GM21576 (cell line): ENCODE measurements at regions not wholly inside any gene's neighbourhood (a gene's known extent, or its start where the extent isn't known, plus 50 kb on each side); places are given as distances from the start of the nearest gene placed in this dataset.

ENCODE experiments used
- ATAC-seq: cut with Tn5 transposase; IDR thresholded peaks from one replicate; pipeline ENCODE4 v1.9.1; 2021; ENCODE audit warnings: mild to moderate bottlenecking, moderate library complexity; ENCODE audit not compliant: unreplicated experiment

DNA sequence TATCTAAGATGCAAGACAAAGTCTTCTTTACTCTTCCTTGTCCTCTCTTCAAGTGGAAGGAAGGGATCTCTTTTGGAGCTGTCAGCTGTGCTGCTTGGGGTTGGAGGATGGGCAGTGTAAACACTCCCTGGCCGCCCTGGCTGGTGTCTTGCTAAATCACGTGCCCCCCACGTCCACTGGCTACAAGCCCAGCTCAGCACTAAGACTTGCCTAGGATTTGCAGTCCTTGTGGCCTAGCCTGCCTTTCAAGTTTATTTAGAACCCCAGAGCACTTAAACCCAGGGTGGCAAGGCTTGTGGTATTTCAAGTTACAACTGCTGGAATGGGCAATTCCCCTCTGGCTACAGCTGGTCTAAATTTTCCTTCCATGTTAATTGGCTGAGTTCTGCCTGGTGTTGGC is 272.4 kb upstream of the MYO3A start:
- ATAC-seq = no peak

DNA sequence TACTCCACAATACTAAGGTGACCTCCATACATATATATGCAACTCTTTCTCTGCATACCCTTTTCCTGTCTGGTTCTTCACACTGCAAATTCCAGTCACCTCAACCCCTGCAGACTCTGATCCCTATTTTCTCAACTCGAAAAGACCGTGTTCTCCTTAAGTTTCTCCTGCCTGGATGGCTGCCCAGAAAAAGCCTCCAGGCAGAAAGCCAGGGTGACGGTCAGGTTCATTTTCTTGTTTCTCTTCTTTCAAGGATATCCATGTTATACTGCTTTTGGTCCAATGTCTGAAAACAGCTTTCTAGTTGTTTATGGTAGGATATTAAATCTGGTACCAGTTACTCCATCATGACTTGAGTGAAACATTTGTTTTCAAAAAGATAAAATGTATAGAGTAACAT is 267.8 kb upstream of the MYO3A start:
- ATAC-seq = no peak

DNA sequence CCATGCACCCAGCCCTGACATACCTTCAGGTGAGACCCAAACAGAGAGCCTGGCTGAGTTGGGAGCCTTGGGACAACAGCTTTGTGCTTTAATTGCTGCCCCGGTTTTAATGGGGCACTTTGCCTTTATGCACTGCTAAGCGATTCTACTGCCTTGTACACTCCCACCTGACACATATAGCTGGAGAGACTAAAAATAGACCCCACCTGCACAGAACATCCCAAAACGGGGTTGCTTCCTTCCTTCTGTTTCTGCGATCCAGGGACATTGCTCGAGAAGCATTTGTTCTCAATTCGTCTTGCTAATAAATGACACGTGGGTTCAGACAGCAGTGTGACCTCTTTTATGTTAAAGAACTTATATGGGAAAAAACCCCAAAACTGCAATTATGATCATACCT is 258.8 kb upstream of the MYO3A start:
- no peak for ATAC-seq

DNA sequence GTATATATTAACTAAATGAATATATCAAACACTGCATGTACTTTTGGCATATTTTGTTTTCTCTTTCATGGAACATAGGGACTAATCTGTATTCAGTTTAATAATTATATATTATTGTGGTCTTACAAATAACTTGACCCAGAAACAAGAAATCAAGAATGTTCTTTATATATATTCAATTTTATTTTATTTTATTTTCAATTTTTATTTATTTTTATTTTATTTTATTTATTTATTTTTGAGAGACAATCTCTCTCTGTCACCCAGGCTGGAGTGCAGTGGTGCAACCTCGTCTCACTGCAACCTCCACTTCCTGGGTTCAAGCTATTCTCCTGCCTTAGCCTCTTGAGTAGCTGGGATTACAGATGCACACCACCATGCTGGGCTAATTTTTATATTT is 258.4 kb upstream of the MYO3A start:
- ATAC-seq = no peak

DNA sequence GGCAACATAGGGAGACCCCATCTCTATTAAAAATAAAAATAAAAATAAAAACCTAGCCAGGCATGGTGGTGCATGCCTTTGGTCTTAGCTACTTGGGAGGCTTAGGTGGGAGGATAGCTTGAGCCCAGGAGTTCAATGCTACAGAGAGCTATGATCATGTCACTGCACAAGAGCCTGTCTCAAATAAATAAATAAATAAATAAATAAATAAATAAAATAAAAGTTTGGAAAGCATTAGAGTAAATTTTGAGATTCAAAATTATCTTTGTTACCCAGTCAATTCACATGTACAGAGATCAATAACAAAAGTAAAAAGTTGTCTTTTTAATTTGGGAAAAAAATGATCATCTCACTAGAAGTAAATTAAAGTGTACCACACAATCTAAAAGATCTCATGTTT is 255.8 kb upstream of the MYO3A start:
- no peak for ATAC-seq

DNA sequence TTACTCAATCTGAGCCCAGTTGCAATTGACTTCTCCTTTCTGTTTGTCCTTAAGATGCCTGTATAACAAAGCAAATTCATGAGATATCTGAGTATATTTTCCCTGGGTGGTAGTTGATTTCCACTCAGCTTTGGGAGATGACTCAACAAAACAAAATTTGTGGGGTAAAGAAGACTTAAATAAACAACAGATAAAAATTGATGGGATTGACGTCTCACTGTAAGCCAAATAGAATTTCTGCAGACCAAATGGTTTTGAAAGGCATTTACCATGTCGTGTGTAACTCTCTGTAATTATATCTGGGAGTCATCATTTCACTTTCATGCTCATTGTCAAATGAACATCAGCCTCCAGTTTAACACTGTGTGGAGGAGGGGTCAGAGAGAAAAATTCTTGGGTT is 255.4 kb upstream of the MYO3A start:
- no peak for ATAC-seq

DNA sequence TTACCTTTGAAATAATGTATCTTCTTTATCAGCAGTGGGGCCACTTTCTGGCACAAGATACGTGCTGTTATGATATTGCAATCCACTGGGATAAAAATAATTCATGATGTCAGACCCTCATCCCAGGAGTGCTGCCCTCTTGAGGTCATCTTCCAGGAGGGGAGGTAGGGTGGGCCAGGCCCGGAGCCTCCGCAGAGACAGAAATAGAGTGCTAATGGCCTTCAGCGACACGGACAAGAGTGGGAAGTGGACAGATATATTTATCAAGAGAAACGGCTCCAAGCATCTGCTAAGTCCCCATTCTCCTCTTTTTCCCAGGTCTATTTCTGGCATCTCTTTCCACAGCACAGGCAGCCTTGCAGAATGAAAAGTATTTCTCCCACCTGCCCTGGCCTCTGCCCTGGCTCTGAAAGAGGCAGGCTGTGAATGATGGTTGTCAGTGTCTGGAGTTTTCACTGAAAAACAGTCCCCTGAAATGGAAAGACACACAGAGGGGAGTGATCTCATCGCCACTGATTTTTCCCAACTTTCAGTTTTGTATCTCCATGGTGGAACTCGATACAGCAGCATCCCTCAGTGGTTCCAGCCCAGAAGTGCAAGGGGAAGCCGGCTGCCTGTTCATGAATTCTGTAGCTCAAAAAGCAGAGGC is 251.7 kb upstream of the MYO3A start:
- ATAC-seq = no peak

DNA sequence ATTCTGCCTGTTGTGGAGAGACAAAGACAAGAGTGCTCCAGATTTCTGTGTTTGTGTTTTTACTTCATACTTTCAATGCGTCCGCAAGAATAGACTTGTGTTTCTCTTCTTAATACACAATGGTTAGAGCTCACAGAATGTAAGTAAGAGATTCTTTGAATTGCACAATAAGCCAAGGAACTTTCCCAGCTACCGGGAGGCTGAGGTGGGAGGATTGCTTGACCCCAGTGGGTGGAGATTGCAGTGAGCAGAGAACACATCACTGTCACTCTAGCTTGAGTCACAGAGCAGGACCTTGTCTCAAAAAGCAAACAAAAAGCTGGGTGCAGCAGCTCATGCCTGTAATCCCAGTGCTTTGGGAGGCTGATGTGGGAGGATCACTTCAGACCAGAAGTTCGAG is 250.7 kb upstream of the MYO3A start:
- ATAC-seq = no peak

DNA sequence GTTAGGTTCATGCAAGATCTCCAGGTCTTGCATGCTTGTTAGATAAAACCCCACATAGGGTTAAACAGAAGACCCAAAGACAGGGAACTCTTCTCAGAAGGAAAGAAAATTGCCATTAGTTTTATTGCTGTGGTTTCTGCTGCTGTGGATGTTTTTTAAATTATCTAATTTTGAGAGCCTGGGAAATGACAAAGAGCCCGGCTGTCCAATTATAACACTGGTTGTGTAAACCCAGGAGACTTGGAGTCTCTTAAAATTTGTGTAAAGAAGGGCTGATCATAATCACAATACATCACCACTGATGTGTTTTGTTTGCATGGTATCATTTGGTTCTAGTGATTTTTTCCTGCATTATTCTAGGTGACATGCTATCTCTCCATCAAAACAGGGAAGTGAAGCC is 246.5 kb upstream of the MYO3A start:
- no peak for ATAC-seq

DNA sequence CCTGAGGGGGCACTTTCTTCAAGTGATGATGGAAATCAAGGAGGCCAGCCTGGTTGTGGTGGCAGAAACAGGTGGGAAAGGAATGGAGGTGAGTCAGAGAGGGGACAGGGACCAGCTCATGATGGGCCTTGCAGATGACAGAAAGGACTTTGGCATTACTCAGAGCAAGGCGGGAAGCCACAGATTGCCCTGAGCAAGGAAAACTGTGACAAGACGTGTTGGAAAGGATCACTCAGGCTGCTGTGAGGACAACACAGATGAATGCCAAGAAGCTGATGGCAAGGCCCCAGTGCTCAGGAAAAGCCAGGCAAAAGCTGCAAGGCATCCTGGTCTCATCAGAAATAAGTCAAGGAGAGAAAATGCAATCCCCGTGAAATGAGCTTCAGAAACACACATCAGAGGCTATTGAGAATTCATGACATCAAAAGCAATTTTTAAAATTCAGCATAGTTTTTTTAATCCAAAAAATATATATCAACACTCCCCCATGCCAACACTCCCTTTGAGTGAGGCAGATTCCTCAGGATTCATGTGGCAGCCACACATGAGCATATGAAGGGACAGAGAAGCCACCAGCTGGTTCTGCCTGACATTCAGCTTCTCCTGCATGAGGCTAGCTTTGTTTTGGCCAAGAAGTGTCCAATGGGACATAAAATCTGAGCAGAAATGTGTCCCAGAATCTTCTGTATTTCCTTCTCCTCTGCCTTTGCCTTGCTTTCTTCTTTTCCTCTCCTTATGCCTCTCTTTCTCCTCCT is 244.5 kb upstream of the MYO3A start:
- ATAC-seq = no peak

DNA sequence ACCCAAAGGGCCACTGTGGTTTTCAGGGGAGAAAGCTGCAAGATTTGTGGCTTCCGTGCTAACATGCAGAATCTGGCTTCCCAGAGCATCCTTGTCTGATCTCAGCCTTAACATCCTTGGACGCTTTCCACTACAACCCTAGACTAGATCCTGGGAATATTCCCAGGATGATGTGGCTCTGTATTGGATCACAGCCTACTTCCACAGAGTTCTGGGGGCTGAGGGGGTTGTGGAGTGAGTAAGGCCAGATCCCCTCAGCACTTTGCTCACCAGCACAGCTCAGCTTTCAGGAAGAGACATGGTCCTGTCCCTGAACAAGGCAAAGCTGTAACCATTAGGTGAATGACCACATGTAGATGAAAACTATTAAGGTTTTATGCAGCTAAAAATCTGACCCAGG is 241.3 kb upstream of the MYO3A start:
- ATAC-seq = no peak

DNA sequence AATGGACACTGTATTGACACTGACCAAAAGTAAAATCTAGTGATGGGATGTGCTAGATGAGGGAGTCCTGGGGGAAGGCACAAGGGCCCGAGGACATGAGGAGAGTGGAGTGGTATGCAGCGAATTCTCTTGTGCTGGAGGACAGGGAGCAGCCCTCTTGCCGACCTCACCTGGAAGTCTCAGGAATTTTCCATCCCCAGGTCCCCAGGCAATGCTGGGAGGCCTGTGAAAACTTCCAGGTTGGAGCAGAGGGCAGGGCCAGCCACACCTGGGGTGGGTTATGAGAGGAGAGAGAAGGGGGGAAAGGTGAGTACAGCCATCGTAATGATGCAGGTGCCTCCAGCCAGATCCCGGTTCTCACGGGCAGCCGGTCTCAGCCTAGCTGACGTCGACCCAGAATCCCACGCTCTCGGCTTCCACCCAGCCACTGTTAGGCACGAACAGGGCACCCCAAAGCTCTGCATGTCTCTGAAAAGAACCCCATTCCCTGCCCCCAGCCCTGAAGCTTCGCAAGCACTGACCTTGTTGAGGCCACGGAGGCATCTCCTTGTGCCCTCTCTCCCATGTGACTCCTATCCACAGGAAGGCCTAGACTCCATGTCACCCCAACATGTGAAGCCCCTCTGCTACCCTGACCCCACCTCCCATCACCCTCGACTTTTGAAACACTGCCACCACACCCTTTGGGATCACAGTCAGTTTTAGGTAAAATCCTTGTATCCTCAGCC is 239.7 kb upstream of the MYO3A start:
- no peak for ATAC-seq

DNA sequence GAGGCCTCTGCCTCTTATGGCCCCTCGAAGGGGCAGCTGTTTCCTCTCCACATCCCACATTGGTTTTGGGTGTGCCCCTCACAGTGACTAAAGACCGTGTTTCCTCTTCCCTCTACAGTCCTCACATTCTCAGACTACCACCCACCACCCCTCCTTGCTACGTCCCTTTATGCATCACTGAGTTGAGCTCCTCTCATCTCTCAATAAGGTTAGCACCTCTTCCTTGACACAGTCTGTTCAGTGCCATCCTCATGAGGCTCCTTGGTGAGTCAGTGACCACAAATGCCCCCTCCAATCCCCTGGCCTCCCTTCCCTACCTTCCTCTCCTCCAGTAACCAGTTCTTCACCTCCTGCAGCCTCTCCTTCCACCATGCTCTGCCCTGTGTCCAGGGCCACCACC is 239.1 kb upstream of the MYO3A start:
- no peak for ATAC-seq

DNA sequence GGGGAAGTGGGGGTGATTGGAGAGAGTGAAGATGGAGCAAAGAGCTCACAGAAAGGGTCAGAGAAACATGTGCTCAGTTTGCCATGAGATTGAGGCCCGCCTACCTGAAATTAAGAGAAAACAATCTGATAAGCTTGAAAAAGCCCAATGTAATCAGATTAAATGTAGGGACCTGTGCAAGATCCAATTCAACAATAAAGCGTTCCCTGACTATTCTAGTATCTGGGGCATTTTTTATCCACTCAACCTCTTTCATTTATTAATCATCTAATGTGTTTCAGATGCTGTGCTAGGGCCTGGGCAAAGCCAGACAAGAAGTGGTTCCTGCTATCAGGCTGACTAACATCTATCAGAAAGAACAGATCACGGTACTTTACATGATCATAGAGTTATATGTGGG is 238.4 kb upstream of the MYO3A start:
- no peak for ATAC-seq

DNA sequence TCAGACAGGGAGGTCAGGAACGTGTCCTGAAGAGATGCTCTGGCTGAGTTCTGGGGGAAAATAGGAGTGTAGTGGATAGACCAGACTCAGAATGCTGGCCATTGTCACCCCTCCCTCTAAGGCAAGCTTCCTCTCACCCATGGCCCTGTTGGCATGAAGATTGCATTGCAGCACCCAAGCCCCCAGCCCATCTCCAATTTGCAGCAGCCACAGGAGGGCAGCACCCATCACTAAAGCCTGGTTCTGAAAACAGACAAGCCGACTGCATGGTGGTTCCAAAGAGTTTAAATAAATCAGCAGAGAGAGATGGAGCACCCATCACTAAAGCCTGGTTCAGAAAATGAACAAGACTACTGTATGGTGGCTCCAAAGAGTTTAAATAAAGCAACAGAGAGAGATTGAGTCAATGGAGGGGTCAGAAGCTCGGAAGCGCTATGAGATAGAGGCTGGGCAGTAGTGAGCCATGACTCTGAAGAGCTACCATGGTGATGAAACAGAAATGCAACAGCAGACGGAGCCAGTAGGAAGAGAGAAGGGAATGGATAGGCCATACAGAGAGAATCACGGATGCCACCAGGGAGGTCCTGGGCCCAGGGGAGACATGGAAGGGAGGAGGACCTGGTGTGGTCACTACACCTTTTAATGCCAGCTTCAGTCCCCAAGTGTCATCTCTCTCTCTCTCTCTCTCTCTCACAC is 237.9 kb upstream of the MYO3A start:
- ATAC-seq = no peak

DNA sequence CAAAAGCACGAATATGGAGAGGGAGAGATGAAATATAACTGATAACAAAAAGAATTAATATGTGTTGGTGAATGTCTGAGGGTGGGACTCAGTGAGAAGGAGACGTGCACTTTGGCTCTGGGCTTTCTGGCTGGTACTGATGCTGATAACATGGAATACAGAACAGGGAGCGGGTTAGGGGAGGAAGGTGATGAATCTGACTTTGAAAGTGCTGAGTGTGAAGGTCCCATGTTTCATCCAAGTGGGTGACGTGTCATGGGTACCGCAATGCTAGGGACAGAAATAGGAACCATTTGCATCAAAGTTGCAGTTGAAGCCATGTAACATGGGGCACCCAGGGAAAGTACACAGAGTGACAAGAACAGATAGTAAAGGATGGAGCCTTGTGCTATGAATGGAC is 236.6 kb upstream of the MYO3A start:
- no peak for ATAC-seq

DNA sequence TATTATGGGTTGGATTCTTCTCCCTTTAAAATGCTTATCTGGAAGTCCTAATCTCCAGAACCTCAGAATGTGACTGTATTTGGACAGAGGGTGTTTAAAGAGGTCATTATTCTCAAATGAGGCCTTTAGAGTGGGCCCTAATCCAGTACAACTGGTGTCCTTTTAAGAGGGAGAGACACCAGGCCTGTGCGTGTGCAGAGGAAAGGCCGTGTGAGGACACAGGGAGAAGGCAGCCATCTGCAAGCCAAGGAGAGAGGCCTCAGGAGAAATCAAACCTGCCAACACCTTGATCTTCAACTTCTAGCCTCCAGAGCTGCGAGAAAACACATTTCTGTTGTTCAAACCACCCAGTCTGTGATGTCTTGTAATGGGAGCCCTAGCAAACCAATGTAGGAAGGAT is 235.4 kb upstream of the MYO3A start:
- ATAC-seq = no peak

DNA sequence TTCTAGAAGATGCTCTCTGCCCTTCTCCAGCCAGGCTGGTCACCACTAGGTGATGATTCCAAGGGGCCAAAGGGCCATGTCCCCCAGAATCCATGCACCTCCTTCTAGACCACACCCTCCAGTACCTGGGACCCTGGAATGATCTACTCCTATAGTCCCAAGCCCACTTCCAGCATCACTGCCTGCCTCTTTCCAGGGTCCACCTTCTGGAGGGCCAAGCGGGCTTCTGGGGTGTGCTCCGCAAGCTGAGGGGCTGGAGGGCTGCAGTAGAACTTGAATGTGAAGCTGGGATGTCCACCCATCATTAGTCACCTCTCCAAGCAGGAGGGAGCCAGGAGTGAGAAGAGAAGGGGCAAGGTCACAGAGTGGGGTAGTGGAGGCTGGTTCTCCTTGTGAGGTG is 234.4 kb upstream of the MYO3A start:
- ATAC-seq = no peak

DNA sequence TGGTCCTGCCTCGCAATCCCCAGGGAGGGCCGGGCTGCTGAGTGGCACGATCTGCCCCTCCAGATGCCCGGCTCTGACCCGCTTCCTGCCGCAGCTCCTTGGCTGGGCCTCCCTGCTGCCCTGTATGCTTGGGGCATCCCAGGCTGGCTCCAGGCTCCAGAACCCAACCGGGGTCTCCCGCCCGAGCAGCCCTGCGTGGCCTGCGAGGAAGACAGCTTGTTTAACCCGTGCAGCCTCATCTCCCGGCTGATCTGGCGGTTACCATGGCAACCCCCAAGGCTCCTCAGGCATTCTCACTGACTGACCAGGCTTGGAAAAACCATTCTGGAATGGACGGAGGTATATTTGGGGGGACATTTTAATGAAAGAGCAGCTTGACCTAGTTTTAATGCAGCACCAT is 232.4 kb upstream of the MYO3A start:
- no peak for ATAC-seq

DNA sequence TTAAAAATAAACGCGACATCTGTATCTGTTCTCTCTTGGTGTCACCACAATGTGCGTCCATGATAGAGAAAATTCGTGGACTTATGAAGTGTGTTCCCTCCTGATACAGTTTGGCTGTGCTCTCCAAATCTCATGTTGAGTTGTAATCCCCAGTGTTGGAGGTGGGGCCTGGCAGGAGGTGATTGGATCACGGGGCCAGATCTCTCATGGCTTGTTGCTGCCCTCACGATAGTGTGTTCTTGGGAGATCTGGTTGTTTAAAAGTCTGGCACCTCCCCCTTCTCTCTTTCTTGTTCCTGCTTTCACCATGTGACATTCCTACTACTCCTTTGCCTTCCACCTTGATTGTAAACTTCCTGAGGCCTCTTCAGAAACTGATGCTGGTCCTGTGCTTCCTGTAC is 229.4 kb upstream of the MYO3A start:
- ATAC-seq = no peak

DNA sequence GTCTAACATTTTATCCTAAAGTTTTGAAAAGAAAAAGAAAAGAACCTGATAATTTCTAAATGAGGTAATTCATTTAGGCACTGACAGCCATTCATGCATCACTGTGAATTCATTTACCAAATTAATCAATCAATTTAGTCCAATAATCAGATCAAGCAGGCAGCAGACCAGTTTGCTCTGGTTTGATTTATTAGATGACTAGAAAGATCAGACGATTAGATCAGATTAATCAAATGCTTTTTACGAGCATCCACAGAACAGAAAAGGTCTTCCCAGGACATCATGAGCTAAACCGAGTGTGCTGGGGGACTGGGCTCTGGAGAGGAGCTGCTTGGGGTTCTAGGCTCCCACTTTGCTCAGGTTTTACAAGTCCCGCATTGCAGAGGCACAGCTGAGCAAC is 226.5 kb upstream of the MYO3A start:
- no peak for ATAC-seq
